IMR-90 (cell line): ENCODE measurements at regions not wholly inside any gene's neighbourhood (a gene's known extent, or its start where the extent isn't known, plus 50 kb on each side); places are given as distances from the start of the nearest gene placed in this dataset.

Experiments
- ATAC-seq: fragments of 200-7000 bp; cut with Tn5 transposase; 2 replicates; pipeline ENCODE4 v1.9.1; 2020; ENCODE audit warnings: low read depth, mild to moderate bottlenecking, moderate library complexity
- BruUV-seq: library from RNA; stranded (reverse); fragments of 400-500 nt; replicated peaks from 2 replicates; lab custom pipeline; 2021; lab: Mats Ljungman, UMichigan
- CTCF ChIA-PET: fragments of 300-600 bp; formaldehyde crosslinking; extraction: SDS; loops from one replicate; lab custom pipeline; 2021; ENCODE audit warnings: antibody characterized with exemption; lab: Yijun Ruan, JAX
- POLR2A ChIA-PET: fragments of 300-600 bp; sonication (Branson Sonifier 250); formaldehyde crosslinking; loops from one replicate; lab custom pipeline; 2022; ENCODE audit warnings: antibody characterized with exemption; ENCODE audit not compliant: unreplicated experiment; lab: Charles Lee
- DNase-seq: peaks from one replicate; pipeline ENCODE4 v3.0.0; 2013
- H2AFZ ChIP-seq: replicated peaks from 2 replicates; pipeline ENCODE3; 2013; ENCODE audit warnings: low read length, mild to moderate bottlenecking; ENCODE audit not compliant: poor library complexity
- H2AK5ac ChIP-seq: 2 replicates; pipeline ENCODE4 v1.6.1; 2013; ENCODE audit warnings: low read depth, low read length, inconsistent platforms
- H2AK9ac ChIP-seq: replicated peaks from 2 replicates; pipeline ENCODE3; 2013; ENCODE audit warnings: mild to moderate bottlenecking, low read depth, low read length, moderate library complexity; ENCODE audit not compliant: poor library complexity
- H2BK120ac ChIP-seq: 2 replicates; pipeline ENCODE4 v1.6.1; 2013; ENCODE audit warnings: low read depth, low read length, inconsistent platforms
- H2BK15ac ChIP-seq: 3 replicates; pipeline ENCODE4 v1.6.1; 2013; ENCODE audit warnings: low read depth, low read length, inconsistent platforms
- H2BK20ac ChIP-seq: 2 replicates; pipeline ENCODE4 v1.6.1; 2013; ENCODE audit warnings: low read depth, mild to moderate bottlenecking, inconsistent platforms, low read length, moderate library complexity
- H2BK5ac ChIP-seq: 2 replicates; pipeline ENCODE4 v1.6.1; 2013; ENCODE audit warnings: mild to moderate bottlenecking, low read depth, low read length, inconsistent platforms; ENCODE audit not compliant: poor library complexity, severe bottlenecking
- H3K14ac ChIP-seq: replicated peaks from 2 replicates; pipeline ENCODE4 v1.6.1; 2013; ENCODE audit warnings: low read depth, low read length, inconsistent platforms
- H3K18ac ChIP-seq: 2 replicates; pipeline ENCODE4 v1.6.1; 2013; ENCODE audit warnings: low read depth, low read length, control low read depth
- H3K23ac ChIP-seq: 2 replicates; pipeline ENCODE4 v1.6.1; 2013; ENCODE audit warnings: low read depth, low read length, inconsistent platforms
- H3K27ac ChIP-seq: 2 replicates; pipeline ENCODE4 v1.5.1; 2013; ENCODE audit warnings: mild to moderate bottlenecking, control low read depth, low read length; ENCODE audit not compliant: insufficient read depth
- H3K27me3 ChIP-seq: 2 replicates; pipeline ENCODE4 v1.6.1; 2013; ENCODE audit warnings: low read length; ENCODE audit not compliant: control insufficient read depth, insufficient read depth
- H3K36me3 ChIP-seq: 2 replicates; pipeline ENCODE4 v1.6.1; 2013; ENCODE audit warnings: low read length, mixed read lengths; ENCODE audit not compliant: control insufficient read depth, insufficient read depth
- H3K4ac ChIP-seq: 2 replicates; pipeline ENCODE4 v1.6.1; 2013; ENCODE audit warnings: low read depth, low read length, inconsistent platforms
- H3K4me1 ChIP-seq: 2 replicates; pipeline ENCODE4 v1.6.1; 2013; ENCODE audit warnings: low read length, mixed read lengths; ENCODE audit not compliant: control insufficient read depth, insufficient read depth
- H3K4me2 ChIP-seq: 2 replicates; pipeline ENCODE4 v1.6.1; 2013; ENCODE audit warnings: low read depth, mild to moderate bottlenecking, control low read depth, low read length, moderate library complexity
- H3K4me3 ChIP-seq: 2 replicates; pipeline ENCODE4 v1.5.1; 2013; ENCODE audit warnings: low read depth, mild to moderate bottlenecking, control low read depth, low read length, moderate library complexity; ENCODE audit not compliant: insufficient read depth
- H3K56ac ChIP-seq: 2 replicates; pipeline ENCODE4 v1.6.1; 2013; ENCODE audit warnings: low read length, inconsistent platforms; ENCODE audit not compliant: insufficient read depth; ENCODE audit errors: extremely low read depth
- H3K79me1 ChIP-seq, 2 experiments: 2 replicates each; pipeline ENCODE4 v1.6.1; 2013; ENCODE audit warnings: low read length in 2 of 2, inconsistent platforms in 1 of 2, low read depth in 1 of 2
- H3K9ac ChIP-seq: 2 replicates; pipeline ENCODE4 v1.6.1; 2013; ENCODE audit warnings: low read depth, low read length, control low read depth
- H3K9me1 ChIP-seq: 2 replicates; pipeline ENCODE4 v1.6.1; 2013; ENCODE audit warnings: low read length, inconsistent platforms; ENCODE audit not compliant: insufficient read depth
- H3K9me3 ChIP-seq: 2 replicates; pipeline ENCODE4 v1.6.1; 2013; ENCODE audit warnings: low read length; ENCODE audit not compliant: control insufficient read depth, insufficient read depth
- H4K20me1 ChIP-seq: 2 replicates; pipeline ENCODE4 v1.6.1; 2013; ENCODE audit warnings: low read length, inconsistent platforms; ENCODE audit not compliant: insufficient read depth
- H4K5ac ChIP-seq: 2 replicates; pipeline ENCODE4 v1.6.1; 2013; ENCODE audit warnings: mild to moderate bottlenecking, low read depth, low read length, control low read depth
- H4K8ac ChIP-seq, 2 experiments: 2 replicates each; pipeline ENCODE4 v1.6.1; 2013; ENCODE audit warnings: low read depth in 2 of 2, low read length in 2 of 2, control low read depth in 1 of 2, inconsistent platforms in 1 of 2
- H4K91ac ChIP-seq: 2 replicates; pipeline ENCODE4 v1.6.1; 2013; ENCODE audit warnings: low read depth, low read length, inconsistent platforms; ENCODE audit not compliant: insufficient read depth
- CHD1 ChIP-seq: IDR thresholded peaks from 2 replicates; pipeline ENCODE4 v1.6.1; 2012; ENCODE audit warnings: low read depth, low read length, improper control_type of control experiment
- CTCF ChIP-seq: conservative IDR thresholded peaks from 2 replicates; pipeline ENCODE4 v1.5.1; 2012; ENCODE audit warnings: mild to moderate bottlenecking, low read depth, low read length, improper control_type of control experiment
- MAFK ChIP-seq: IDR thresholded peaks from 2 replicates; pipeline ENCODE4 v1.6.1; 2012; ENCODE audit warnings: low read depth, low read length, improper control_type of control experiment
- MXI1 ChIP-seq: IDR thresholded peaks from 2 replicates; pipeline ENCODE4 v1.6.1; 2012; ENCODE audit warnings: low read depth, mild to moderate bottlenecking, low read length, moderate library complexity, borderline replicate concordance
- NFE2L2 ChIP-seq: fragments of 150-350 bp; IDR thresholded peaks from 2 replicates; pipeline ENCODE4 v1.6.1; 2016; ENCODE audit warnings: low read depth, mild to moderate bottlenecking, low read length
- RAD21 ChIP-seq: IDR thresholded peaks from 2 replicates; pipeline ENCODE4 v1.6.1; 2012; ENCODE audit warnings: low read length, improper control_type of control experiment
- SMC3 ChIP-seq: fragments of 150-350 bp; IDR thresholded peaks from 2 replicates; pipeline ENCODE4 v1.6.1; 2016; ENCODE audit warnings: low read depth, mild to moderate bottlenecking, antibody characterized with exemption, low read length, moderate library complexity
- USF2 ChIP-seq: fragments of 150-350 bp; IDR thresholded peaks from 2 replicates; pipeline ENCODE4 v1.6.1; 2017; ENCODE audit warnings: mild to moderate bottlenecking, antibody characterized with exemption, low read length, low read depth
- WGBS, 2 experiments: methylation state at CpG; one replicate each; pipeline versions ENCODE4 v1.1.5 to v1.1.7; 2013; ENCODE audit warnings: missing lambda C conversion rate in 2 of 2; ENCODE audit not compliant: insufficient read length in 1 of 2; ENCODE audit errors: extremely low coverage in 2 of 2; 5-methylcytosine and 5-hydroxymethylcytosine counted together
- dilution Hi-C: fragments of 300-500 bp; cut with HindIII; formaldehyde crosslinking; loops from one replicate; pipeline ENCODE4 v1.14.3; 2018; ENCODE audit warnings: low sequenced_read_pairs; ENCODE audit not compliant: unreplicated experiment
- in situ Hi-C: fragments of 300-500 bp; cut with MboI; formaldehyde crosslinking; loops from 3 replicates; pipeline ENCODE4 v1.14.3; 2019; ENCODE audit warnings: low sequenced_read_pairs, inconsistent platforms, mixed read lengths
- intact Hi-C: fragments of 100-400 bp; cut with micrococcal nuclease; formaldehyde crosslinking; loops from 2 replicates; pipeline ENCODE4 v1.10.0; 2022

GRCh38 chr21:31586118-31586517 is 73.4 kb upstream of the SOD1 start:
- Histone ChIP-seq H2BK120ac (no peak overlapping the region), H2AK5ac (no peak overlapping the region), H3K9me1 (no peaks in the 10 kb centered on the region), H3K4me1 (no peaks in the 10 kb centered on the region), H2AK9ac (no peak overlapping the region), H3K4ac (no peak overlapping the region), H4K91ac (no peak overlapping the region), H3K4me3 (no peak overlapping the region), H2BK20ac (no peak overlapping the region), H3K9ac (no peak overlapping the region), H3K36me3 (no peaks in the 10 kb centered on the region), H3K27me3 (no peaks in the 10 kb centered on the region; the same call in 1 of the 2 replicates), H3K9me3 (no peaks in the 10 kb centered on the region), H3K18ac (no peak overlapping the region), H3K79me1 (no peaks in the 10 kb centered on the region), H2BK15ac (no peak overlapping the region), H3K56ac (no peak overlapping the region), H3K27ac (no peak overlapping the region), H4K5ac (no peak overlapping the region), H3K14ac (no peak overlapping the region), H3K4me2 (no peak overlapping the region), H2BK5ac (no peak overlapping the region), H3K23ac (no peak overlapping the region), H2AFZ (no peak overlapping the region), H4K8ac (no peak overlapping the region), H4K20me1 (no peaks in the 10 kb centered on the region)
- WGBS, 2 experiments = 60% methylated on average over 1 of the region's 6 CpGs; no CpG with 5 or more reads in 1 of the 2 experiments
- CTCF ChIA-PET = no interaction called here
- intact Hi-C loops (no loop called here), dilution Hi-C loops (no loop called here), in situ Hi-C loops (no loop called here)
- ATAC-seq (no peak), DNase-seq (no peak)
- POLR2A ChIA-PET = no interaction called here
- TF ChIP-seq RAD21 (no peak), USF2 (no peak), NFE2L2 (no peak), MAFK (no peak), CTCF (no peak), SMC3 (no peak), MXI1 (no peak), CHD1 (no peak)
- BruUV-seq = no TSS peak
